ENCODE measurements at regions not wholly inside any gene's neighbourhood (a gene's known extent, or its start where the extent isn't known, plus 50 kb on each side); places are given as distances from the start of the nearest gene placed in this dataset.

DNA sequence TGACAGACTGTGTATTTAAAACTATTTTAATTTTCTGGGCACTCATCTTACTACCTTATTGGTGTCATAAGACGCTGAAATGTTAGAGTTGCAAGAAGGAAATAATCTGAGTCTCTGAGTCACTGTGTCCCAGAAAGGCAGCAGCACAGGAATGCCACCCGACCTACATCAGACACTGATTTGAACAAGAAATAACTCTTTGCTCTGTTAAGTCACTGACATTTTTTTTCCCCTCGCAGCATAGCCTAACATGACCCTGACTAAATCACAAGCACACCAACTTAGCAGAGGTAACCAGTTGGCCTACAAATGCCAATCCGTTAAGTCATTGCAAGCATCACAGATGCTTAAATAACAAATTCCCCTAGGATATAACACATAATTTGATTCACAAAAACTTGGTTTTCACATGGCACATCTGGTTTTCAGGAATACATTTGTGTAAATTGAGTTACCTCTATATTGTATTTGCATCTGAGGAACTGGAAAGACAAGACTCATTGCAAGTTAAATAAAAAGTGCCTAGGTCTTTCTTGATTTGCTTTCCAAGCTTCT, 349.1 kb downstream of the SEC16B start:
- DNase-seq (ENCODE audit: low read depth) = peak; percentile 70
- H3K4me3 ChIP-seq (ENCODE audit: low read length) = no peak overlapping the region
- TF ChIP-seq, protein P1, sequence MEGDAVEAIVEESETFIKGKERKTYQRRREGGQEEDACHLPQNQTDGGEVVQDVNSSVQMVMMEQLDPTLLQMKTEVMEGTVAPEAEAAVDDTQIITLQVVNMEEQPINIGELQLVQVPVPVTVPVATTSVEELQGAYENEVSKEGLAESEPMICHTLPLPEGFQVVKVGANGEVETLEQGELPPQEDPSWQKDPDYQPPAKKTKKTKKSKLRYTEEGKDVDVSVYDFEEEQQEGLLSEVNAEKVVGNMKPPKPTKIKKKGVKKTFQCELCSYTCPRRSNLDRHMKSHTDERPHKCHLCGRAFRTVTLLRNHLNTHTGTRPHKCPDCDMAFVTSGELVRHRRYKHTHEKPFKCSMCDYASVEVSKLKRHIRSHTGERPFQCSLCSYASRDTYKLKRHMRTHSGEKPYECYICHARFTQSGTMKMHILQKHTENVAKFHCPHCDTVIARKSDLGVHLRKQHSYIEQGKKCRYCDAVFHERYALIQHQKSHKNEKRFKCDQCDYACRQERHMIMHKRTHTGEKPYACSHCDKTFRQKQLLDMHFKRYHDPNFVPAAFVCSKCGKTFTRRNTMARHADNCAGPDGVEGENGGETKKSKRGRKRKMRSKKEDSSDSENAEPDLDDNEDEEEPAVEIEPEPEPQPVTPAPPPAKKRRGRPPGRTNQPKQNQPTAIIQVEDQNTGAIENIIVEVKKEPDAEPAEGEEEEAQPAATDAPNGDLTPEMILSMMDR (IDR thresholded peaks at IDR 0.05; ENCODE audit: insufficient read depth, low read depth, low read length, missing control alignments) = no peak

DNA sequence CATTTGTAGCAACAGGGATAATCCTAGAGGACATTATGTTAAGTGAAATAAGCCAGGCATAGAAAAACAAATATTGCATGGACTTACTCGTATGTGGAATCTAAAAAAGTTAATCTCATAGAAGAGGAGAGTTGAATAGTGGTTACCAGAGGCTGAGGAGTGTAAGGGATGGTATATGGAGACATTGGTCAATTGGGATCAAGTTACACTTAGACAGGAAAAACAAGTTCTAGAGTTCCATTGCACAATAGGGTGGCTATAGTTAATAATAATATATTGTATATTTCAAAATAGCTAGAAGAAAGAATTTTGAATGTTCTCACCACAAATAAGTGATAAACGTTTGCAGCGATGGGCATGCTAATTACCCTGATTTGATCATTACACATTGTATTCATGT, 354.6 kb downstream of the SEC16B start:
- DNase-seq (ENCODE audit: low read depth) = peak; percentile 80
- H3K4me3 ChIP-seq (ENCODE audit: low read length) = no peak overlapping the region
- TF ChIP-seq, protein P1 (IDR thresholded peaks at IDR 0.05; ENCODE audit: insufficient read depth, low read depth, low read length, missing control alignments) = no peak

DNA sequence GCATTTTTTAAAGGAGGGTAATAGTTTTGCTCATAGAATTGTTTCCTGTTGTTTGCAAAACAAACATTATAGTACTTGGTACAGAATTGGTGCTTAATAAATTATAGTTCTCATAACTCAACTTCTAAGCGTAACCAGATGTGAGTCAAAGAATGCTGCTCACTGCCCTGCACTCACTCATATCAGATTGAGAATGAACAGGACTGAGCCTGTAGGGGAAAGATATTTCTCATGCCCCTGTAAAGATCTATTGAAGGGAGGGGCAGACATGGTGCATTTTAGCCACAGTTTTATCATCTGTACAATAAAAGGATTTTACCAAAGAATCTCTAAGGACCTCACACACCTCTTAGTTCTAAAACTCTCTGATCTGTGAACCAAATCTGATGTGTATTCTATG, 358.5 kb downstream of the SEC16B start:
- TF ChIP-seq, protein P1 (IDR thresholded peaks at IDR 0.05; ENCODE audit: insufficient read depth, low read depth, low read length, missing control alignments) = no peak
- DNase-seq (ENCODE audit: low read depth) = no peak
- no peak overlapping the region for H3K4me3 ChIP-seq (ENCODE audit: low read length)

DNA sequence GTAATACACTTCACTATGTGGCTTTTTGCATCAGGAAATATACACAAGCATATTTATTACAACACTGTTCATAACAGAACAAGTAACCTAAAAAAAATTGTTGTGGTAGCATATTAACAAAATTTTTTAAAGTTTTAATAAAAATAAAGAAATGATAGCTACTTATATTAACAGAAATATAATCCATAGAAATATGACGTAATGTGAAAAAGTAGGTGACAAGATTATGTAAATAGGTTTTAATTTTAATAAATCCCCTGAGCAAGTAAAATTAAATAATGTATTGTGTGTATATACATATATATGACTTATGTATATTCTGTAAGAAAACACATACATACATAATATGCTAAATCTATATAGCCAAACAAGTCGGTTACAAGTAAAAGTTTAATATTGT, 359.9 kb downstream of the SEC16B start:
- no peak overlapping the region for H3K4me3 ChIP-seq (ENCODE audit: low read length)
- DNase-seq (ENCODE audit: low read depth) = no peak
- TF ChIP-seq, protein P1 (IDR thresholded peaks at IDR 0.05; ENCODE audit: insufficient read depth, low read depth, low read length, missing control alignments) = no peak

DNA sequence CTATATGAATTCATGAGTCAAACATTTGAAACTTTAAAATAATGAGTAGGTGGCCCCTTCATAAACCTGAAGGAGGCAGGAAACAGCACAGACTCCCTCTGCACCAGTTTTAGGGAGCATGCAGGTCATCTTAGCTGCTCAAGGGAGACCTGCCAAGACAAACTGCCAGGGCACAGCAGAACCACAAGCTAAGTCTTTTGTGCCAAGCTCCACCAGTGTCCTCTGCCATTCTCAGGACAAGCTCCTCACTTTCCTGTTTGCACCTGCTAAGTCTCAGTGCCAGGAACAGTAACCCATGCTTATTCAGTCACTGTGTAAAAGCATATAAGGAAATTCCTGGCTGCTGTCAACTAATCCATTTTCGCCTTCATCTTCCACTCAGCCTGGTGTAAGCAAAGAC, 368.9 kb downstream of the SEC16B start:
- no peak overlapping the region for H3K4me3 ChIP-seq (ENCODE audit: low read length)
- DNase-seq (ENCODE audit: low read depth) = no peak
- TF ChIP-seq, protein P1 (IDR thresholded peaks at IDR 0.05; ENCODE audit: insufficient read depth, low read depth, low read length, missing control alignments) = no peak

DNA sequence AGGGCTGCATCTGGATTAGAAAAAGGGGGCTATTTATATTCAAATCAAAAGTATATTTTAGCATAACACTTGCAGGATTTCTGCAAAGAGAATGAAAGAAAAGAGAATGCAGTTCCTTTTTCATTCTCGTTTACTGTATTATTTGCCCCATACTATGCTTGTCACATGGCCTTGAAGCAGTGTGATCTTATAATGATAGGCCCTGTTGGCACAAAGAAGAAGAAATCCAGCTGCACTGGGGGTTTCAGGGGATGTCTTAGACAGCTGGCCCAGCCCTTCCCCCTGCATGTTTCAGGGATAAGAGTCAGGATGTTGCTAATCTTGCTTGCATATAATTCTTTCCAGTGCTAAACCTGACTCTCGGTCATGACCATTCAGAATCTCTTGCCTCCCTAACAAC, 369.5 kb downstream of the SEC16B start:
- no peak for DNase-seq (ENCODE audit: low read depth)
- no peak overlapping the region for H3K4me3 ChIP-seq (ENCODE audit: low read length)
- TF ChIP-seq, protein P1 (IDR thresholded peaks at IDR 0.05; ENCODE audit: insufficient read depth, low read depth, low read length, missing control alignments) = no peak

DNA sequence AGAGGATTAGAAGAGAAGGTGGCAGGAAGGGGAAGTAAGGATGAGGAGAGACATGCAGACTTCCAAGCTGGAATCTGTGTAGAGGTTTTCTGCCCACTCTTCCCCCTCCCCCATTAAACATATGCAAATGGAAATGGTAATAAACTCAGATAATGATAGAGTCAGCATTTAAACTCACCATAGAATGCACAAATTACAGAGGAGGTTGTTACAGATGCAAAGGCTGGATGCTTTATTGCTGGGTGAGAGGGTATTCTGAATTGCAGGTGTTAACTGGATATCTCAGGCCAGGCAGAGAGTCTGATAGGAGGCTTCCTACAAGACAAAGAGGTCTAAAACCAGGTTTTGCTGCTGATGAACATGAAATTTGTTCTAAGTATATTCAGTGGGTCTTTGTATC, 372.5 kb downstream of the SEC16B start:
- no peak for DNase-seq (ENCODE audit: low read depth)
- H3K4me3 ChIP-seq (ENCODE audit: low read length) = no peak overlapping the region
- TF ChIP-seq, protein P1 (IDR thresholded peaks at IDR 0.05; ENCODE audit: insufficient read depth, low read depth, low read length, missing control alignments) = no peak

Data from epithelial cell of esophagus (primary cell).